ENCODE measurements at regions not wholly inside any gene's neighbourhood (a gene's known extent, or its start where the extent isn't known, plus 50 kb on each side); places are given as distances from the start of the nearest gene placed in this dataset.
"Not testable (repeated sequence)": the region's sequence is repeated elsewhere in the genome, so short reads cannot be mapped to it uniquely, and the experiment has no call there.

- H3K27me3 ChIP-seq = no peaks in the 10 kb centered on the region
- H3K4me1 ChIP-seq = peaks cover 12% of the 10 kb centered on the region
- DNase-seq = no peak
- no peak for TF ChIP-seq CTCF (IDR thresholded peaks at IDR 0.05; ENCODE audit: low read depth, low read length)
- no peaks in the 10 kb centered on the region for H3K9me3 ChIP-seq
- no peak overlapping the region for H3K4me3 ChIP-seq (ENCODE audit: low read depth, low read length)
- H3K36me3 ChIP-seq = no peaks in the 10 kb centered on the region
Observed at GRCh38 chr1:101437800-101438199, 201.0 kb downstream of the S1PR1 start.

- Histone ChIP-seq H3K36me3 (no peaks in the 10 kb centered on the region), H3K4me1 (peaks cover 12% of the 10 kb centered on the region), H3K4me3 (ENCODE audit: low read depth, low read length) (no peak overlapping the region), H3K9me3 (no peaks in the 10 kb centered on the region), H3K27me3 (no peaks in the 10 kb centered on the region)
- peak; percentile 69 for TF ChIP-seq CTCF (IDR thresholded peaks at IDR 0.05; ENCODE audit: low read depth, low read length)
- DNase-seq = peak; percentile 51
Observed at GRCh38 chr1:101438359-101438758, 201.5 kb downstream of the S1PR1 start.

GRCh38 chr1:101440485-101440884, 203.7 kb downstream of the S1PR1 start:
- no peak for TF ChIP-seq CTCF (IDR thresholded peaks at IDR 0.05; ENCODE audit: low read depth, low read length)
- Histone ChIP-seq H3K36me3 (no peaks in the 10 kb centered on the region), H3K9me3 (no peaks in the 10 kb centered on the region), H3K4me1 (peaks cover 12% of the 10 kb centered on the region), H3K27me3 (no peaks in the 10 kb centered on the region), H3K4me3 (ENCODE audit: low read depth, low read length) (no peak overlapping the region)
- DNase-seq = peak; percentile 27

GRCh38 chr1:101444381-101444780, 207.6 kb downstream of the S1PR1 start:
- no peak for DNase-seq
- H3K4me1 ChIP-seq = no peaks in the 10 kb centered on the region; the same call in none of the 2 replicates
- H3K9me3 ChIP-seq = no peaks in the 10 kb centered on the region
- H3K4me3 ChIP-seq (ENCODE audit: low read depth, low read length) = no peak overlapping the region
- H3K36me3 ChIP-seq = no peaks in the 10 kb centered on the region
- H3K27me3 ChIP-seq = no peaks in the 10 kb centered on the region
- no peak for TF ChIP-seq CTCF (IDR thresholded peaks at IDR 0.05; ENCODE audit: low read depth, low read length)

GRCh38 chr1:101444873-101445618, 208.2 kb downstream of the S1PR1 start:
- no peak for TF ChIP-seq CTCF (IDR thresholded peaks at IDR 0.05; ENCODE audit: low read depth, low read length)
- H3K4me3 ChIP-seq (ENCODE audit: low read depth, low read length) = no peak overlapping the region
- no peaks in the 10 kb centered on the region for H3K9me3 ChIP-seq
- DNase-seq = peak; percentile 24
- no peaks in the 10 kb centered on the region for H3K27me3 ChIP-seq
- no peaks in the 10 kb centered on the region for H3K36me3 ChIP-seq
- H3K4me1 ChIP-seq = no peaks in the 10 kb centered on the region; the same call in none of the 2 replicates

GRCh38 chr1:101448018-101448417, 211.2 kb downstream of the S1PR1 start:
- no peaks in the 10 kb centered on the region for H3K27me3 ChIP-seq
- no peak for TF ChIP-seq CTCF (IDR thresholded peaks at IDR 0.05; ENCODE audit: low read depth, low read length)
- DNase-seq = no peak
- peaks cover 14% of the 10 kb centered on the region for H3K4me1 ChIP-seq
- no peak overlapping the region for H3K4me3 ChIP-seq (ENCODE audit: low read depth, low read length)
- H3K9me3 ChIP-seq = no peaks in the 10 kb centered on the region; the same call in 1 of the 2 replicates
- no peaks in the 10 kb centered on the region for H3K36me3 ChIP-seq

- not testable (repeated sequence) for H3K9me3 ChIP-seq; H3K27me3 ChIP-seq; H3K4me3 ChIP-seq (ENCODE audit: low read depth, low read length); DNase-seq; H3K36me3 ChIP-seq
- peaks cover 14% of the 10 kb centered on the region for H3K4me1 ChIP-seq
Observed at GRCh38 chr1:101450691-101451090, 213.9 kb downstream of the S1PR1 start.

All from BE2C (cell line).